ENCODE measurements at regions not wholly inside any gene's neighbourhood (a gene's known extent, or its start where the extent isn't known, plus 50 kb on each side); places are given as distances from the start of the nearest gene placed in this dataset.
"Not testable (repeated sequence)": the region's sequence is repeated elsewhere in the genome, so short reads cannot be mapped to it uniquely, and the experiment has no call there.

GRCh38 chr4:72887152-72887551 is 182.4 kb downstream of the COX18 start:
- no peak for DNase-seq (ENCODE audit: low read depth, low spot score)
- H3K27ac ChIP-seq, result no peak overlapping the region

DNA sequence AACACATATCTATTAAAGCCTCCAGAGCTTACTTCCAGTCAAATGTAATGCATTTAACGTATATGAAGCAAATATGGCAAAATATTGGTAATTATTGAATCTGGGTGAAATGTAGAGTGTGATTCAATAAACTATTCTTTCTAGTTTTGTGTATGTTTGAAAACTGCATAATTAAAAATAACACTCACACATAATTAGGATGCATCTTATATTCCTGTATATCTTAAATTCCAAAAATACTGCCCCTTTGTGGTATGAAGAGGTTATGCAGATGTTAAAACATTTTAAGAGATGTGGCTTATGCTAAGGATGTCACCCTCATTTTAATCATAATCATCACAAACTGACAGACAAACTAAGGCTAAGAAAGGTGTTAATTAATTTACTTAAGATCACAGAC is 182.9 kb downstream of the COX18 start:
- no peak for DNase-seq (ENCODE audit: low read depth, low spot score)
- no peak overlapping the region for H3K27ac ChIP-seq

GRCh38 chr4:72884225-72884624 is 185.3 kb downstream of the COX18 start:
- not testable (repeated sequence) for H3K27ac ChIP-seq

DNA sequence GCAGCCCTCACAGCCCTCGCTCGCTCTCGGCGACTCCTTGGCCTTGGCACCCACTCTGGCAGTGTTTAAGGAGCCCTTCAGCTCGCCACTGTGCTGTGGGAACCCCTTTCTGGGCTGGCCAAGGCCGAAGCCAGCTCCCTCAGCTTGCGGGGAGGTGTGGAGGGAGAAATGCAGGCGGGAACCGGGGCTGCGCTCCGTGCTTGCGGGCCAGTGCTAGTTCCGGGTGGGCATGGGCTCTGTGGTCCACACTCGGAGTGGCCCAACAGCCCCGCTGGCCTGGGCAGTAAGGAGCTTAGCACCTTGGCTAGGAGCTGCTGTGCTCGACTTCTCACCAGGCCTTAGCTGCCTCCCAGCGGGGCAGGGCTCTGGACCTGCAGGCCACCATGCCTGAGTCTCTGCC is 192.6 kb downstream of the COX18 start:
- DNase-seq (ENCODE audit: low read depth, low spot score), result no peak

More at GRCh38 chr4:72884225-72884624, 185.3 kb downstream of the COX18 start:
- not testable (repeated sequence) for DNase-seq (ENCODE audit: low read depth, low spot score)

DNA sequence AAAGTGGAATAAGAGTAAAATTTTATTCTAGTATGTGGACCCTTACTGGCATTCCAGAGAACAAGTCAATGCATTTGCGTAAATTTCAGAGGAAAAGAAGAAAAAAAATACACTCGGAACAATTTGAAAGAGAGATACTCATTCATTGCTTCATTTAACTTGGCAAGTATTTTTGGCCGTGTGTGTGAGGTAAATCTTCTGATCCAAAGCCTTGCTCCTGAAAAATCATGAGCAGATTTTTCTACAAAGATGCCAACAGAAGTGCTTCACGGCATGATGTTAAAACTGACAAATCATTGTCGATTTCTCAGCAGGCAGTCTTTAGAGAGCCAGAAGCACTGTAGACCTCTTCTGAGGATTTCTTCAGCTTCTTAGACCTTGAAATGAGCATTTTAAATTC is 194.0 kb downstream of the COX18 start:
- DNase-seq (ENCODE audit: low read depth, low spot score), result no peak
- no peak overlapping the region for H3K27ac ChIP-seq

More for the DNA sequence above, 192.6 kb downstream of the COX18 start:
- no peak overlapping the region for H3K27ac ChIP-seq

DNA sequence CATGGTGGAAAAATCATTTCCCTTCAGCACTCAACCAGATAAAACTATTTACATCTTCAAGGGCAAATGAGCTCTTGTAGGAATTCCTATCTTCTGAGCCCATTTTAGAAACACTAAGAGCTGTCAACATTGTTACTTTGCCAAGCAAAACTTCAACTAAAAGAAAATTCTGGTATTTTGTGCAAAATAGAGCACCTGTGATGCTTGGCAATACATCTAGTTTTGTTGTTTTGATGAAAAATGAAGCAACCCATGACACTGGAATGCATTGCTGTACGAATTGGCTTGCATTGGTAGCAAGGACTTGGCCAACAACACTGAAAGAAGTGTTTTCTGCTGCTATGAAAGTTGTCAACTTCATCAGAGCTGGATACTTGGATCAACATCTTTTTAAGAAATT is 194.4 kb downstream of the COX18 start:
- DNase-seq (ENCODE audit: low read depth, low spot score), result no peak
- H3K27ac ChIP-seq, result no peak overlapping the region

DNA sequence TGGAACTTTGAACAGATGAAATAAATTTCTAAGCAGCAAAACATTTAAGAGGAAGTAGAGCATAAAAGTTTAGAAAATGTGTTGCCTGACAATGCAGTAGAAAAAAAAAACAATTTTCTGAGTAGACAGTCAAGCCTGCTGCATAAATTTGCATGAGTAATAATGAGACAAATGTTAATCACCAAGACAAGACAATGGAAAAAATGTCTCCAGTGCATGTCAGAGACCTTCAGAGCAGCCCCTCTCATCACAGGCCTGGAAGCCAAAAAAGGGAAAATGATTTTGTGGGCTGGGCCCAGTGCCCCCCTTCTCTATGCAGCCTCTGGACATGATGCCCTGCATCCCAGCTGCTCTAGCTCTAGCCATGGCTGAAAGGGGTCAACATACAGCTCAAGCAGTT is 204.6 kb downstream of the COX18 start:
- H3K27ac ChIP-seq, result no peak overlapping the region
- no peak for DNase-seq (ENCODE audit: low read depth, low spot score)

GRCh38 chr4:72864277-72864676 is 205.2 kb downstream of the COX18 start:
- H3K27ac ChIP-seq; DNase-seq (ENCODE audit: low read depth, low spot score): not testable (repeated sequence)

GRCh38 chr4:72860766-72861165 is 208.8 kb downstream of the COX18 start:
- H3K27ac ChIP-seq, result no peak overlapping the region

DNA sequence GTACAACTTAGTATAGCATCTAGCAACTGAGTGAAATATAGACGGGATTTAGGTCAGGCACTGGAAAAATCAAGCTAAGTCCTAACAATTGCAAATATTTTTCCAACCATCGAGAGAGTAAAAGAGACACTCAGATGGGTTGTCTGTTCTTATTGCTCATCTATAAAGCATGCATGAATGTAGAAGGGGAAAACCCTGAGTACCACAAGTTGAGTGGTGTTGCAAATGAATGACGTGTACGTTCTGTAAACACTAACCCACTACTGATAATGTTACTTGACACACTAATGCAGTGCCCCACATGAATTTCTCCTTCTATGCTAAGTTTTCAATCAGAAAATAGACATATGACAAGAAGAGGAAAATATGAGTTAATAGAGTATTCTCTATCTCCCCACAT is 211.2 kb downstream of the COX18 start:
- no peak overlapping the region for H3K27ac ChIP-seq
- DNase-seq (ENCODE audit: low read depth, low spot score), result peak; percentile 6

More at GRCh38 chr4:72860766-72861165, 208.8 kb downstream of the COX18 start:
- no peak for DNase-seq (ENCODE audit: low read depth, low spot score)

GRCh38 chr4:72857787-72858186 is 211.7 kb downstream of the COX18 start:
- H3K27ac ChIP-seq, result no peak overlapping the region
- DNase-seq (ENCODE audit: low read depth, low spot score), result no peak

DNA sequence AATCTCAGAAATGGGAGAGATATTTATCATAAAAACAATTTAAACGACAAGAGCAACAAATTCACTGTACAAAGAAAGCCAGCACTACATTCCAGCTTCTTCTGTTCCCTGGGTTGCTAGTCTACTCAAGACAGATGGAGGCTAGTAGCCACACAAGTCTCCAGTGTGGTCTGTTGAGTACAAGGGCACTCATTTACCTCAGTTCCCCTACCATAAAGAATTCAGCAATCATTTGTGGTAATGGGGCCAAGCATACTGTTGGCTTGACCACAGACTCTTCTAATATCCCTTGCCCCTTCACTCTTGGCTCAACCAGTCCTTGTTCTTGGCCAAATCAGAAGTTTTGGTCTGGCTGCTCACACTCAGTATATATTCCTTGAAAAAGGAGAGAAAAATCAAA is 212.3 kb downstream of the COX18 start:
- no peak overlapping the region for H3K27ac ChIP-seq
- no peak for DNase-seq (ENCODE audit: low read depth, low spot score)

DNA sequence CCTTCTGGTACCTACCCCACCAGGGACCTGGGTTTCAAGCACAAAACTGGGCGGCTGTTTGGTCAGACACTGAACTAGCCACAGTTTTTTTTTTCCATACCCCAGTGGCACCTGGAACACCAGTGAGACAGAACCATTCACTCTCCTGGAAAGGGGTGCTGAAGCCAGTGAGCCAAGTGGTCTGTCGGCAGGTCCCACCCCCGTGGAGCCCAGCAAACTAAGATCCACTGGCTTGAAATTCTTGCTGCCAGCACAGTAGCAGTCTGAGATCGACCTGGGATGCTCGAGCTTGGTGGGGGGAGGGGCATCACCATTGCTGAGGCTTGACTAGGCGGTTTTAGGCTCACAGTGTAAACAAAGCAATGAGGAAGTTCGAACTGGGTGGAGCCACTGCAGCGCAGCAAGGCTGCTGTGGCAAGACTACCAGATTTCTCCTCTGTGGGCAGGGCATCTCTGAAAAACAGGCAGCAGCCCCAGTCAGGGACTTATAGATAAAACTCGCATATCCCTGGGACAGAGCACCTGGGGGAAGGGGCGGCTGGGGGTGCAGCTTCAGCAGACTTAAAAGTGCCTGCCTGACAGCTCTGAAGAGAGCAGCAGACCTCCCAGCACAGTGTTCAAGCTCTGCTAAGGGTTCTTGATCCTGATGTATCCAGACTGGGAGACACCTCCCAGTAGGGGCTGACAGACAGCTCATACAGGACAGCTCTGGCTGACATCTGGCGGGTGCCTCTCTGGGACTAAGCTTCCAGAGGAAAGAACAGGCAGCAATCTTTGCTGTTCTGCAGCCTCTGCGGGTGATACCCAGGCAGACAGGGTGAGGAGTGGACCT is 223.0 kb downstream of the COX18 start:
- H3K27ac ChIP-seq, result no peak overlapping the region
- peak; percentile 2 for DNase-seq (ENCODE audit: low read depth, low spot score)

DNA sequence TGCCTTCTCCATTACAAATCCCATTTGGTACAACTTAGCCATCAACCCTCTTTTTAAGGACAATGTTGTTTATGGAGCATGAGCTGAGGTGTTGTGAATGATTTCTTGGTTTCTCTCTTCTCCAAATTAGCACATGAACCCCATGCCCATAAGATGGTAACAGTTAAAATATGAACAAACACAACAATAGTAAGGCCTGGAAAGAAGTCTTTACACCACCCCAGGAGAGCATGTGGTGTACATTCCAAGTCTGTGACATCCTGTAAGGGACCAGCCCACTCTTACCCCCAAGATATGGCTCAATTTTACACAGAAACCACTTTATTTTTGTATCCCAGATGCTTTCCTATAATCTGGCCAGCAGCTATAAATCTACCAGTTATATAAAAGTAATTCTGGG is 226.1 kb downstream of the COX18 start:
- no peak for DNase-seq (ENCODE audit: low read depth, low spot score)
- no peak overlapping the region for H3K27ac ChIP-seq

DNA sequence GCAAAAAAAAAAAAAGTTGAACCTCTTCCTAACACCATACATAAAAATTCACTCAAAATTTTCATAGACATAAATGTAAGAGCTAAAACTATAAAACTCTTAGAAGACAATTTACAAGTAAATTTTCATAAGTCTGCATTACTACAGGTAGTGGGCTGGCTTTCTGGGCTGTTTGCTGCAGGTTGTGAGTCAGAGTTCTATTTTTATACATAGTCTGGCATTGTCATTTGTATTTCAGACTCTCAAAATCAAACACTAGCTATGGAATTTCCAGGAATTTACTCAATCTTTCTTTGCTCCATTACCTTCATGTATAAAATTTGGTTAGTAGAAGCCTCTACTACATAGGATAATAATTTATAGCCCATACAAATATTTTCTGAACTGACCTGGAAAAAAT is 227.2 kb downstream of the COX18 start:
- no peak for DNase-seq (ENCODE audit: low read depth, low spot score)
- H3K27ac ChIP-seq, result no peak overlapping the region

DNA sequence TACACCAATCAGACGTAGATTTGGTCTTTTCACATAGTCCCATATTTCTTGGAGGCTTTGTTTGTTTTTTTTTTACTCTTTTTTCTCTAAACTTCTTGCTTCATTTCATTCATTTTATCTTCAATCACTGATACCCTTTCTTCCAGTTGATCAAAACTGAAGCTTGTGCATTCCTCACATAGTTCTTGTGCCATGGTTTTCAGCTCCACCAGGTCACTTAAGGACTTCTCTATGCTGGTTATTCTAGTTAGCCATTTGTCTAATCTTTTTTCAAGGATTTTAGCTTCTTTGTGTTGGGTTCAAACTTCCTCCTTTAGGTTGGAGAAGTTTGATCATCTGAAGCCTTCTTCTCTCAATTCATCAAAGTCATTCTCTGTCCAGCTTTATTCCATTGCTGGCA is 229.3 kb downstream of the COX18 start:
- H3K27ac ChIP-seq; DNase-seq (ENCODE audit: low read depth, low spot score): not testable (repeated sequence)

DNA sequence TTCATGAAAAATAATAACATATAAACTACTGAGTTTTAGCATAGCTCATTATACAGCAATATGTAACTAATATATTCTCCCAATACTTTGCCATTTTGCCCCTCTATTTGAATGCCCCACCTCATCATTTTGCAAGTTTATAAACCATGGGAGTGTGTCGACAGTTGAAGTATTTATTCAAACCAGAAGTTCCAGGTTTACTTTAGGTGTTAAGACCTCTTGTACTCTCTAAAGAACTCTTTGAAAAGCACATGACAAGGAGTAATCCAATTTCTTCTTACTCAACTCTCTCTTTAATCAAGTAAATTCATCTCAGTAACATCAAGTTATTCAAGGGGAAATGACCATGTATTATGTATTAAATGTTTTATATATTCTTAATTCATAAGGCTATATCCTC is 240.7 kb downstream of the COX18 start:
- no peak overlapping the region for H3K27ac ChIP-seq
- DNase-seq (ENCODE audit: low read depth, low spot score), result no peak

DNA sequence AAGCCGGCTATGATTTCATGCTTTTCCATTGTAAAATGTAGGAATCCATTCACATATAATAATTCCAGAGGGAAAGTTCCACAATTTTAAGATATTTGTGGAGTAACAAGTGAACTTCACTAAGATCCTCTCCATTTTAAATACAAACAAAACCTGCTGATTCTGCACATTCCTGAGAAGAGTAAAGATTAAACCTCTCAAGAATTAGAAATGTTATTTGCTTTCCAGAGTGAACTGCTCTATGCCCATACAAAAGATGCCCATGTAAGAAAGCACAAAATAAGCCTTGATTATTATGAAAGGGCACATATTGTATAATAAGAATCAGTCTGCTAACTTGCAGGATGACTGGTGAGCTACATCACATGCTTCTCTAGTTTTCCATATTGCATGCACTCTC is 241.5 kb downstream of the COX18 start:
- DNase-seq (ENCODE audit: low read depth, low spot score), result no peak
- no peak overlapping the region for H3K27ac ChIP-seq

GRCh38 chr4:72820107-72820506 is 249.4 kb downstream of the COX18 start:
- DNase-seq (ENCODE audit: low read depth, low spot score), result no peak
- no peak overlapping the region for H3K27ac ChIP-seq

GRCh38 chr4:72817012-72817411 is 248.0 kb upstream of the ADAMTS3 start:
- H3K27ac ChIP-seq, result no peak overlapping the region
- no peak for DNase-seq (ENCODE audit: low read depth, low spot score)

- DNase-seq (ENCODE audit: low read depth, low spot score), result no peak
- no peak overlapping the region for H3K27ac ChIP-seq
These were observed 245.2 kb upstream of the ADAMTS3 start for GRCh38 chr4:72814241-72814640.

DNA sequence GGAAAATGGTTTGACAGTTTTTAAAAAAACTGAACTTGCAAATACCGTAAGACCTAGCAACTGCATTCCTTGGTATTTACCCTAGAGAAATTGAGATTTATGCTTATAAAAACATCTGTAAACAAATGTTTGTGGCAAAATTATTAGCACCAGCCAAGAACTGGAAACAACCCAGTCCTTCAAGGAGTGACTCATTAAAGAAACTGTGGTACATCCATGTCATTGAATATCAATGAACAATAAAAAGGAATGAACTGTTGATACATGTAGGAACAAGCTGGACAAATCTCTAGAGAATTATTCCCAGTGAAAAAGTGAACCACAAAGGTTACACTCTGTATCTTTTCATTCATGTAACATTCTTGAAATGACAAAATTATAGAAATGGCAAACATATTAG is 240.2 kb upstream of the ADAMTS3 start:
- peak; percentile 3 for DNase-seq (ENCODE audit: low read depth, low spot score)
- no peak overlapping the region for H3K27ac ChIP-seq
